DND-41 (cell line): ENCODE measurements at regions not wholly inside any gene's neighbourhood (a gene's known extent, or its start where the extent isn't known, plus 50 kb on each side); places are given as distances from the start of the nearest gene placed in this dataset.

Experiments used
- ATAC-seq: fragments of 200-7000 bp; cut with Tn5 transposase; 3 replicates; pipeline ENCODE4 v1.9.1; 2021; ENCODE audit warnings: low read depth; ENCODE audit not compliant: insufficient read depth
- DNase-seq: peaks from one replicate; pipeline ENCODE4 v3.0.0-alpha.2; 2020
- H2AFZ ChIP-seq: 2 replicates; pipeline ENCODE4 v1.6.0; 2012; ENCODE audit warnings: low read depth, low read length
- H3K27ac ChIP-seq: 2 replicates; pipeline ENCODE4 v1.5.1; 2012; ENCODE audit warnings: low read length, inconsistent platforms
- H3K27me3 ChIP-seq: fragments of 200-600 bp; sonication (generic); 2 replicates; pipeline ENCODE4 v1.6.0; 2012; ENCODE audit warnings: low read length, mild to moderate bottlenecking, inconsistent platforms; ENCODE audit not compliant: insufficient read depth, poor library complexity
- H3K36me3 ChIP-seq: 2 replicates; pipeline ENCODE4 v1.5.1; 2012; ENCODE audit warnings: low read length, inconsistent platforms; ENCODE audit not compliant: insufficient read depth
- H3K4me1 ChIP-seq: 2 replicates; pipeline ENCODE4 v1.5.1; 2012; ENCODE audit warnings: mild to moderate bottlenecking, low read length; ENCODE audit not compliant: insufficient read depth
- H3K4me2 ChIP-seq: 2 replicates; pipeline ENCODE4 v1.6.0; 2012; ENCODE audit warnings: mild to moderate bottlenecking, moderate library complexity, low read length, inconsistent platforms; ENCODE audit not compliant: insufficient read depth
- H3K4me3 ChIP-seq, 2 experiments: fragments of 200-600 bp in 1 of 2; shearing (Covaris generic) in 1 of 2; 2 replicates each; pipeline ENCODE4 v1.5.1; 2012 to 2016; ENCODE audit warnings: inconsistent platforms in 2 of 2, low read length in 2 of 2, mild to moderate bottlenecking in 2 of 2, low read depth in 1 of 2, moderate library complexity in 1 of 2
- H3K79me2 ChIP-seq: 2 replicates; pipeline ENCODE4 v1.6.0; 2012; ENCODE audit warnings: low read length, inconsistent platforms; ENCODE audit not compliant: insufficient read depth
- H3K9ac ChIP-seq: 2 replicates; pipeline ENCODE4 v1.6.0; 2012; ENCODE audit warnings: low read depth, mild to moderate bottlenecking, inconsistent platforms, low read length, moderate library complexity
- H3K9me3 ChIP-seq: 2 replicates; pipeline ENCODE4 v1.5.1; 2012; ENCODE audit warnings: low read length, moderate library complexity, mild to moderate bottlenecking, inconsistent platforms; ENCODE audit not compliant: insufficient read depth, severe bottlenecking
- H4K20me1 ChIP-seq: 2 replicates; pipeline ENCODE4 v1.6.0; 2012; ENCODE audit warnings: low read length; ENCODE audit not compliant: insufficient read depth
- EZH2 ChIP-seq: IDR thresholded peaks from 3 replicates; pipeline ENCODE4 v1.6.1; 2012; ENCODE audit warnings: borderline replicate concordance, low read depth, mild to moderate bottlenecking, moderate library complexity, low read length, inconsistent platforms; ENCODE audit not compliant: severe bottlenecking
- TF ChIP-seq, protein P1 (sequence below): IDR thresholded peaks from 2 replicates; pipeline ENCODE4 v1.5.1; 2012; ENCODE audit warnings: borderline replicate concordance, low read length, moderate library complexity, mild to moderate bottlenecking; ENCODE audit not compliant: poor library complexity, severe bottlenecking; ENCODE audit errors: extremely low read depth

DNA sequence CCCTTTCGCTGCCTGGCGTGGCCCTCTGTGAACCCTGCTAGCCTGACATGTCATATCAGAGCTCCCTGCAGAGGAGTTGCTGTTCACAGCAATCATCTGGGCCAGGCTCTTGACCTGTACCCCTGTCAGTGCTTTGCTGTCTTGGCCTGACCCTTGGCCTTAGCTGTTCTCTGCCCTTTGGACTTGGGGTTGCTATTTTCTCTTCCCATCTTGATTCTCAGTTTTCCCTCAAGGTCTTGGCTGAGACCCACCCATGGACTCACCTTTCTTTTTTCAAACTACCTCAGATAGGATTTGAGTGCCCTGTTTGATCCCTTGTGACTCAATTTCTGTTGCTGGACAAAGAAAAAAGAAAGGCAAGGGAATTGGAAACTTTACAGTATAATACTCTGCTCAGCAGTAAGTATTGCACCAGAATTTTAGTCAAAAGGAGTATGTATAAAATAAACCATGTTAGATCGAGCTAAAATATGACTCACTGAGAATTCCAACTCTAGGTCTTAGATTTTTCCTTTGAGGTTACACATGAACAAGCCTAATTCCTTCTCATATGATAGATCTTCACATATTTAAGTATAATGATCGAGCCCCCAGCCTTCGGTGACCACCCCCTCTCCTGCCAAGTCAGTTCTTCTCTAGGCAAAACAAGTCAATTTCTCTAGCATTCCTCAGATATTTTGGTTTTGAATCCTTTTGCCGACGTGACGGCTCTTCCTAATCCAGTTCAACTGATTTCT, 110.5 kb downstream of the NGF start:
- H3K4me1 ChIP-seq, result no peaks in the 10 kb centered on the region
- H3K4me3 ChIP-seq, result no peak overlapping the region
- TF ChIP-seq EZH2, result no peak
- TF ChIP-seq, protein P1, sequence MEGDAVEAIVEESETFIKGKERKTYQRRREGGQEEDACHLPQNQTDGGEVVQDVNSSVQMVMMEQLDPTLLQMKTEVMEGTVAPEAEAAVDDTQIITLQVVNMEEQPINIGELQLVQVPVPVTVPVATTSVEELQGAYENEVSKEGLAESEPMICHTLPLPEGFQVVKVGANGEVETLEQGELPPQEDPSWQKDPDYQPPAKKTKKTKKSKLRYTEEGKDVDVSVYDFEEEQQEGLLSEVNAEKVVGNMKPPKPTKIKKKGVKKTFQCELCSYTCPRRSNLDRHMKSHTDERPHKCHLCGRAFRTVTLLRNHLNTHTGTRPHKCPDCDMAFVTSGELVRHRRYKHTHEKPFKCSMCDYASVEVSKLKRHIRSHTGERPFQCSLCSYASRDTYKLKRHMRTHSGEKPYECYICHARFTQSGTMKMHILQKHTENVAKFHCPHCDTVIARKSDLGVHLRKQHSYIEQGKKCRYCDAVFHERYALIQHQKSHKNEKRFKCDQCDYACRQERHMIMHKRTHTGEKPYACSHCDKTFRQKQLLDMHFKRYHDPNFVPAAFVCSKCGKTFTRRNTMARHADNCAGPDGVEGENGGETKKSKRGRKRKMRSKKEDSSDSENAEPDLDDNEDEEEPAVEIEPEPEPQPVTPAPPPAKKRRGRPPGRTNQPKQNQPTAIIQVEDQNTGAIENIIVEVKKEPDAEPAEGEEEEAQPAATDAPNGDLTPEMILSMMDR, result no peak
- no peak overlapping the region for H3K9ac ChIP-seq
- peaks cover 11% of the 10 kb centered on the region for H3K27me3 ChIP-seq
- no peak for DNase-seq
- no peaks in the 10 kb centered on the region for H4K20me1 ChIP-seq
- no peaks in the 10 kb centered on the region for H3K36me3 ChIP-seq
- no peaks in the 10 kb centered on the region for H3K79me2 ChIP-seq
- no peak overlapping the region for H3K27ac ChIP-seq
- no peaks in the 10 kb centered on the region for H3K9me3 ChIP-seq
- H2AFZ ChIP-seq, result no peak overlapping the region
- ATAC-seq, result no peak
- no peak overlapping the region for H3K4me2 ChIP-seq

DNA sequence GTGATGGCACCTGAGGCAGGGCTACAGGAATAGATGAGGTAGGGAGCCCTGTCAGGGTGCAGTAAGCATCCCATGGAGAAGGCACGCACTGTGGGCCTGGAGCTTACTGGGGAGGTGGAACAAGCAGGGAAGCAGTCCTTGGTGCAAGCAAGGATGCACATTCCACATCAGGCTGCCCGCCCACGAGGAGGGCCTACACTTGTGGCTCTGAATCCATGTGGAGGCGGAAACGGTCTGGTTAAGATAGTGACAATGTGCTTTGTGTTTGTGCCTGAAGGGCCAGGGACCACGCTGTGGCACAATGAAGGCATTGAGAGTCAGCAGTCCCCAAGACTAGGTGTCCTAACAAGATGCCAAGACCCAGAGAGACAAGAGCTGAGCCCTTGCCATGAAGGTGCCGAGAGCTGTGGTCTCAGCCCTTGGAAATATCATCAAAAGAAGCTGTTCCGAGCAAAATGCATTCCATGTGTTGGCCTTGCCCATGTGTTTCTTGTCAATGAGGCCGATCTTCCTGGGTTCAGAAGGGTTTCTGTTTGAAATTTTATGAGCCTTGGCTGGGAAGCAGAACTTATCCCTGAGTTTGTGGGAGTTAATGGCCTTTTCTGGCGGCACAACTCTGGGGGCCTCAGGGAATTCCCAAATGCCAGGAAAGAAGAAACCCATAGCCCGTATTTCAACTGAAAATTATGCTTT, 111.9 kb downstream of the NGF start:
- Histone ChIP-seq H3K9me3 (no peaks in the 10 kb centered on the region), H3K4me1 (no peaks in the 10 kb centered on the region), H3K4me3 (no peak overlapping the region), H3K79me2 (no peaks in the 10 kb centered on the region), H3K36me3 (no peaks in the 10 kb centered on the region), H3K27me3 (peaks cover 11% of the 10 kb centered on the region), H3K27ac (no peak overlapping the region), H2AFZ (no peak overlapping the region), H3K4me2 (no peak overlapping the region), H3K9ac (no peak overlapping the region), H4K20me1 (no peaks in the 10 kb centered on the region)
- DNase-seq, result no peak
- TF ChIP-seq EZH2, result no peak
- TF ChIP-seq, protein P1, result no peak
- ATAC-seq, result no peak

DNA sequence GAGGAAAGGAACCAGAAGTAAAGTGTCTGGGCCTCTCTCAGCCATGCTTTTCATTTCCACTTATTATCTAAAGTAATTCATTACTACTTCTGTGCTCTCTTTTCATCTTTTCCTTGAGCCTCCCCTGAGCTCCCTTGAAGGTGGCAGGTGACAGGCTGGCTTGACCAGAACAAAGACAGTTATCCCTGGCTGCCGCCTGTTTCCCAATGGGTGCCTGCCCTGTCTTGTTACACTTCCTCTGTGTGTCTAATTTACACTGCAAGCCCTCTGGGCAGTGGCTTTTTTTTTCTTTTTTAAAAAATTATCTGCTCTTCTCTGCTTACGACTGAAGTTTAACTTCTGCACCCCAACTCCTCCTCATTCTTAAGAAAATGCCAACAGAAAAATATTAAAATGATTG, 113.4 kb downstream of the NGF start:
- no peaks in the 10 kb centered on the region for H4K20me1 ChIP-seq
- DNase-seq (no peak), ATAC-seq (no peak)
- no peak overlapping the region for H3K4me3 ChIP-seq
- no peaks in the 10 kb centered on the region for H3K9me3 ChIP-seq
- H3K79me2 ChIP-seq, result no peaks in the 10 kb centered on the region
- no peaks in the 10 kb centered on the region for H3K36me3 ChIP-seq
- no peak overlapping the region for H3K27ac ChIP-seq
- no peak overlapping the region for H3K9ac ChIP-seq
- H3K27me3 ChIP-seq, result peaks cover 11% of the 10 kb centered on the region
- no peak overlapping the region for H2AFZ ChIP-seq
- no peaks in the 10 kb centered on the region for H3K4me1 ChIP-seq
- TF ChIP-seq, protein P1, result no peak
- TF ChIP-seq EZH2, result no peak
- H3K4me2 ChIP-seq, result no peak overlapping the region
